GM12891 (cell line): ENCODE measurements at regions not wholly inside any gene's neighbourhood (a gene's known extent, or its start where the extent isn't known, plus 50 kb on each side); places are given as distances from the start of the nearest gene placed in this dataset.

Source experiments
- DNase-seq: peaks from one replicate; pipeline ENCODE4 v3.0.0; 2011; ENCODE audit warnings: low spot score; ENCODE audit not compliant: insufficient read length
- FAIRE-seq: peaks from 2 replicates; lab custom pipeline; 2011; peaks lifted over from hg19 to GRCh38; lab: Jason Lieb, UNC
- PAX5 ChIP-seq: IDR thresholded peaks from 2 replicates; pipeline ENCODE4 v1.6.1; 2011; ENCODE audit warnings: low read length, moderate library complexity, mild to moderate bottlenecking; ENCODE audit not compliant: insufficient read depth, severe bottlenecking
- POLR2A ChIP-seq: IDR thresholded peaks from 2 replicates; pipeline ENCODE4 v1.6.1; 2011; ENCODE audit warnings: low read depth, low read length, control low read depth
- POLR2AphosphoS5 ChIP-seq: IDR thresholded peaks from 2 replicates; pipeline ENCODE4 v1.6.1; 2011; ENCODE audit warnings: low read depth, low read length, control low read depth
- POU2F2 ChIP-seq: IDR thresholded peaks from 2 replicates; pipeline ENCODE4 v1.6.1; 2011; ENCODE audit warnings: low read depth, mild to moderate bottlenecking, control low read depth, low read length, moderate library complexity
- SPI1 ChIP-seq: IDR thresholded peaks from 2 replicates; pipeline ENCODE4 v1.6.1; 2011; ENCODE audit warnings: low read depth, low read length, control low read depth
- TAF1 ChIP-seq: IDR thresholded peaks from 2 replicates; pipeline ENCODE4 v1.6.1; 2011; ENCODE audit warnings: low read depth, low read length, control low read depth

GRCh38 chr3:139236336-139236735, 107.5 kb upstream of the MRPS22 start:
- no peak for FAIRE-seq
- TF ChIP-seq SPI1 (no peak), TAF1 (no peak), PAX5 (no peak), POLR2A (no peak), POU2F2 (no peak), POLR2AphosphoS5 (no peak)
- no peak for DNase-seq

DNA sequence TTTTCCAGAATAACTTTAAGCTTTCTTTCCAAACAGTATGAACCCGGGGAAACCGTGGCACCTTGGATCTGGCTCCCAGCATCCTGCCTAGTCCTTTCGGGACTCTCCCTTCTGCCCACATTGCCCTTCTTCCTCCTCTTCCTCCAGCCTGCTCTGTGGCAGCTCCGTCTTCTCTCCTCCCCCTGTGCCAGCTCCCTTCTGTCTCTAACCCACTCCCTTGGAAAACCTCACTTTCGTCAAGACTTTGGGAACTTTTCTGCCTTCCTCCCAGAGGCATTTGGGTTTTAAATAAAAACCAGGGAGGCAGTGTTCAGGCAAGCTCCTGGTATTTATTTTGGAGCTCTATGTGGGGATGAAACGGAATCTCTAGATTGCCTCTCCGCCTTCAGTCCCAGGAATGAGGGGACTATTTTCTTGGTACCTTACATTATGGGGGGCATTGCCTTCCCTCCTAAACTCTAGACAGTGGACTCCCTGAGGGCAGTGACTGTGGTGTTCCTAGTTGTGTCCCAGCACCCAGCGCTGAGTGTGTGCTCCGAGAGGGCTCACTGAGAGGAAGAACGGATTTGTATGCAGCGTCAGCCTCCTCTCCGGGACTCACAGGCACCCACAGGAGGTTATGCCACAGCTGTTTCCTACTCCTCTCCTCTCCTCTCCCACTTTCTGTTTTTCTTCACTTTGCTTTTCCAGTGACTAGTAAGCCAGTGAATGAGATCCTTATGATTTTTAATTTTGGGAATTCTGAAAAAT, 105.4 kb upstream of the MRPS22 start:
- DNase-seq (no peak), FAIRE-seq (no peak)
- TF ChIP-seq SPI1 (no peak), PAX5 (no peak), POU2F2 (no peak), TAF1 (no peak), POLR2AphosphoS5 (no peak), POLR2A (no peak)

DNA sequence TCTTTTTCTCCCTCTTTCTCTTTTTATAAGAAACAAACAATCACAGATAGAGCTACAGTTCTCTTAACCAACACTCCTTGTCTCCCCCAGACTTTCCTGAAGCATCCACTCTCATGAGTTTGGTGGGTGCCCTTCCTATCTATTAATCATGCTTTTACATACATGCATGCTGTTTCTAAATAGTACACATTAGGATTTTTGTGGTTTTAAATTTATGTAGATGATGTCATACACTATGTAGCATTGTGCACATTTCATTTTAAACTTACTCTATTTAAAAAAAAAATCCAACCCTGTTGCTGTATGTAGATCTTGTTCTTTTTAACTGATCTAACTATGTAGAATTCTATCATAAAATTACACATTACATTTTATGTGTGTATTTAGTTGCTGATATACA, 104.3 kb upstream of the MRPS22 start:
- FAIRE-seq (no peak), DNase-seq (no peak)
- no peak for TF ChIP-seq TAF1
- TF ChIP-seq POLR2AphosphoS5, result no peak
- TF ChIP-seq SPI1, result no peak

- no peak for DNase-seq
- FAIRE-seq, result no peak
- TF ChIP-seq POLR2AphosphoS5, result no peak
- no peak for TF ChIP-seq TAF1
- no peak for TF ChIP-seq PAX5
- no peak for TF ChIP-seq POU2F2
- TF ChIP-seq SPI1, result no peak
- no peak for TF ChIP-seq POLR2A
These were observed 102.0 kb upstream of the MRPS22 start for GRCh38 chr3:139241783-139242182.

DNA sequence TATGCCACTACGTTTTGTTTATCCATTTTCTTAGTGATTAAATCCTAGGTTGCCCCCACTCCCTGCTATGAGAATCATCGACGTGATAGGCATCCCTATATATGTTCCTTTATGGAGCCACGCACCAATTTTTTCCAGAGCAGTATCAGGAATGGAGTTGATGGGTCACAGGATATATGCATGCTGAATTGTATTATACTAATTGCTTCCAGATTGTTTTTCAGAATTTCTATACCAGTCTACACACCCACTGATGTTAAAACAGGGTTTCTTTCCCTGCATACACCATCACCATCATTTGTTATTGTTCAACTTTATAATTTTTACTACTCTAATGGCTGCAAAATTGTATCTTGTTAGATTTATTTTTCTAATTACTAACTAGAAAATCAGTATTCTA, 100.1 kb upstream of the MRPS22 start:
- no peak for TF ChIP-seq PAX5
- TF ChIP-seq TAF1, result no peak
- no peak for TF ChIP-seq POLR2A
- no peak for TF ChIP-seq POLR2AphosphoS5
- no peak for TF ChIP-seq POU2F2
- TF ChIP-seq SPI1, result no peak
- DNase-seq, result no peak
- no peak for FAIRE-seq

GRCh38 chr3:139248593-139249255, 95.1 kb upstream of the MRPS22 start:
- no peak for FAIRE-seq

GRCh38 chr3:139251529-139251928, 92.3 kb upstream of the MRPS22 start:
- FAIRE-seq (no peak), DNase-seq (no peak)
- no peak for TF ChIP-seq PAX5

More at GRCh38 chr3:139248593-139249255, 95.1 kb upstream of the MRPS22 start:
- DNase-seq, result no peak
- TF ChIP-seq PAX5, result no peak
- TF ChIP-seq SPI1, result no peak
- no peak for TF ChIP-seq POLR2AphosphoS5
- no peak for TF ChIP-seq TAF1
- no peak for TF ChIP-seq POU2F2
- no peak for TF ChIP-seq POLR2A

GRCh38 chr3:139252719-139253118, 91.1 kb upstream of the MRPS22 start:
- no peak for TF ChIP-seq PAX5
- no peak for TF ChIP-seq POLR2A
- TF ChIP-seq POLR2AphosphoS5, result no peak
- TF ChIP-seq POU2F2, result no peak
- no peak for TF ChIP-seq SPI1
- no peak for TF ChIP-seq TAF1
- DNase-seq (no peak), FAIRE-seq (no peak)

- no peak for FAIRE-seq
- no peak for TF ChIP-seq PAX5
- no peak for TF ChIP-seq POLR2AphosphoS5
- no peak for TF ChIP-seq SPI1
- no peak for TF ChIP-seq POU2F2
- no peak for TF ChIP-seq TAF1
- no peak for TF ChIP-seq POLR2A
- DNase-seq, result no peak
These were observed 85.5 kb upstream of the MRPS22 start for GRCh38 chr3:139258276-139258675.

DNA sequence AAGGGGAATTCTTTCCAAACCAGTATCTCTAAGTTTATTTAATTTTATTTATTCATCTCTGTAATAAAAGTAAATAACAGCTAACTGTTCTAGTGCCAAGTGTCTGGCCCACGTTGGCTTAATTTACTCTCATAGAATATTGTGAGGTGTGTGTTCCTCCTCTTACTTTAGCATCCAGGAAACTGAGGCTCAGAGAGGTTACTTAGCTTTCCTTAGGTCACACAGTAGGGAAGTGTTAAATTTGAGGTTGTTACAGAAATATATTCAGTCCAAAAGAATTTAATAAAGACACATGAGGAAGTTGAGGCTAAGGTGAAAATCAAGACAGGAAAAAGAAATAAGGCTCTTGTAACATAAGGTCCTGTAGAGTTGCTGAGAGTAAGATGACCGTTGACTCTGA, 84.4 kb upstream of the MRPS22 start:
- DNase-seq (no peak), FAIRE-seq (no peak)
- TF ChIP-seq POLR2AphosphoS5 (no peak), SPI1 (no peak), TAF1 (no peak)
